ENCODE measurements at regions not wholly inside any gene's neighbourhood (a gene's known extent, or its start where the extent isn't known, plus 50 kb on each side); places are given as distances from the start of the nearest gene placed in this dataset.

DNA sequence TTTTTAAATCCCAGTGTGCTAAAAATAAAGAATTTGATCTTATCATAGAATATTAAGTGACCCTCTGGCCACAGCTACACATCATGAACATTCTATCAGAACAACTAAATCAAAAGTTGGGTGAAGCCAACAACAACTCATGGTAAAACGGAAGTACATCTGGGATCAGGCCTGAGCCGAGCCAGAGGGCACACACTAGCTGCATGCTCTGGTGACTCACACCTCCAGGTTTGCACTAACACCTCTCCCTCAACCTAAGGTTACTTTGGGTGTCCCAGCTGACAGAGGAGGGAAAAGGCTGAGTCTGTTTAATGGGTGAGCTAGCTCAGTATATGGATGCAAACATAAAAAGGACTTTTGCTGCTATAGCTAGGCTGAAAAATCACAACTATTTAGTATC lies 281.6 kb downstream of the HGF start:
- Histone ChIP-seq H3K4me3 (ENCODE audit: low read depth, low read length) (no peak overlapping the region), H3K4me1 (no peaks in the 10 kb centered on the region), H3K36me3 (ENCODE audit: control insufficient read depth, insufficient read depth, low read length) (no peaks in the 10 kb centered on the region), H3K9me3 (no peaks in the 10 kb centered on the region), H3K27me3 (replicated peaks; ENCODE audit: control insufficient read depth, insufficient read depth, low read length) (no peaks in the 10 kb centered on the region)
- Mint-ChIP-seq H3K36me3 (ENCODE audit: insufficient read depth, unreplicated experiment) (no peaks in the 10 kb centered on the region), H3K27ac (ENCODE audit: unreplicated experiment) (no peak overlapping the region), H3K9me3 (ENCODE audit: unreplicated experiment) (no peaks in the 10 kb centered on the region), H3K27me3 (ENCODE audit: insufficient read depth, unreplicated experiment) (peaks cover 6% of the 10 kb centered on the region), H3K4me1 (ENCODE audit: low read depth, unreplicated experiment) (no peaks in the 10 kb centered on the region), H3K4me3 (ENCODE audit: unreplicated experiment) (no peak overlapping the region)
- no TSS peak for BruUV-seq (replicated peaks)
- POLR2A ChIA-PET = no interaction called here
- no peak for TF ChIP-seq CTCF (IDR thresholded peaks at IDR 0.05; ENCODE audit: insufficient read depth in 1 of 2, low read depth in 1 of 2, low read length in 1 of 2, severe bottlenecking in 1 of 2, unreplicated experiment in 1 of 2)
- CTCF ChIA-PET = interaction anchor here (0.8 to 1.0 kb wide), 2 partner anchors 11 to 18 kb away, joined by 3 to 6 read pairs; no protein-coding TSS in a partner anchor
- intact Hi-C loops (cut with micrococcal nuclease; ENCODE audit: unreplicated experiment) = no loop called here
- DNase-seq = no peak

DNA sequence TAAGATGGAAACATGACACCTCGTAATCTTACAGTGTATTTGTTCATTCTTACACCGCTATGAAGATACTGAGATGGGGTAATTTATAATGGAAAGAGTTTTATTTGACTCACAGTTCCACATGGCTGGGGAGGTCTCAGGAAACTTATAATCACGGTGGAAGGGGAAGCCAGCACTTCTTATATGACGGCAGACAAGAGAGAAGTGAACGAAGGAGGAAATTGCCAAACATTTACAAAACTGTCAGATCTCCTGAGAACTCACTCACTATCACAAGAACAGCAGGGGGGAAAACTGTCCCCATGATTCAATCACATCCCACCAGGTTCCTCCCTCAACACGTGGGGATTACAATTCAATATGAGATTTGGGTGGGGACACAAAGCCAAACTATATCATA lies 282.3 kb downstream of the HGF start:
- no peak for TF ChIP-seq CTCF (IDR thresholded peaks at IDR 0.05; ENCODE audit: insufficient read depth in 1 of 2, low read depth in 1 of 2, low read length in 1 of 2, severe bottlenecking in 1 of 2, unreplicated experiment in 1 of 2)
- no peaks in the 10 kb centered on the region for H3K27me3 ChIP-seq (replicated peaks; ENCODE audit: control insufficient read depth, insufficient read depth, low read length)
- Mint-ChIP-seq H3K4me1 (ENCODE audit: low read depth, unreplicated experiment) (no peaks in the 10 kb centered on the region), H3K4me3 (ENCODE audit: unreplicated experiment) (no peak overlapping the region), H3K27me3 (ENCODE audit: insufficient read depth, unreplicated experiment) (peaks cover 6% of the 10 kb centered on the region), H3K36me3 (ENCODE audit: insufficient read depth, unreplicated experiment) (no peaks in the 10 kb centered on the region), H3K9me3 (ENCODE audit: unreplicated experiment) (no peaks in the 10 kb centered on the region), H3K27ac (ENCODE audit: unreplicated experiment) (no peak overlapping the region)
- no peak overlapping the region for H3K4me3 ChIP-seq (ENCODE audit: low read depth, low read length)
- H3K4me1 ChIP-seq = no peaks in the 10 kb centered on the region
- no peaks in the 10 kb centered on the region for H3K9me3 ChIP-seq
- ChIA-PET CTCF (interaction anchor here (1.0 kb wide), 1 partner anchor 12 kb away, joined by 6 read pairs; no protein-coding TSS in a partner anchor), POLR2A (no interaction called here)
- no peak for DNase-seq
- no peaks in the 10 kb centered on the region for H3K36me3 ChIP-seq (ENCODE audit: control insufficient read depth, insufficient read depth, low read length)
- no TSS peak for BruUV-seq (replicated peaks)
- intact Hi-C loops (cut with micrococcal nuclease; ENCODE audit: unreplicated experiment) = no loop called here

DNA sequence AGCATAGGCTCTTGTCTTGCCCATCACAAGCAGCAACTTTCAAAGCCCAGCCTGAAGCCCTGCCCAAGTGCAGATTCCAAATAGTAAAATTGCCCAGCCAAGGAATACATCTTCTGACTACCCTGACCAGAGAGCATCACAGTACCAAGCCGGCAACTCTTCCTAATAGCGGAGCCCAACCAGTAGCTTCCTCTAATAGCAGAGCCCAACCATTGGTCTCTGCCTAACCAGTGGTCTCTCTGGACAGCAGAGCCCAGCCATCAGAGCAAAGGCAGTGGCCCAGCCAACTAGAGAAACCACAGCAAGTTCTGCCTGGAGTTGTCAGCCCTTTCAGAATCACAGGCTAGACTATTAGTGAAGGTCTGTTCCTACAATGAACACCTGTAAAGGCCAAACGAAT lies 285.6 kb downstream of the HGF start:
- no peak for TF ChIP-seq CTCF (IDR thresholded peaks at IDR 0.05; ENCODE audit: insufficient read depth in 1 of 2, low read depth in 1 of 2, low read length in 1 of 2, severe bottlenecking in 1 of 2, unreplicated experiment in 1 of 2)
- H3K27me3 Mint-ChIP-seq (ENCODE audit: insufficient read depth, unreplicated experiment) = peaks cover 4% of the 10 kb centered on the region
- no peak overlapping the region for H3K27ac Mint-ChIP-seq (ENCODE audit: unreplicated experiment)
- no peaks in the 10 kb centered on the region for H3K4me1 Mint-ChIP-seq (ENCODE audit: low read depth, unreplicated experiment)
- no peaks in the 10 kb centered on the region for H3K36me3 ChIP-seq (ENCODE audit: control insufficient read depth, insufficient read depth, low read length)
- BruUV-seq (replicated peaks) = no TSS peak
- no peaks in the 10 kb centered on the region for H3K9me3 ChIP-seq
- no peak overlapping the region for H3K4me3 ChIP-seq (ENCODE audit: low read depth, low read length)
- intact Hi-C loops (cut with micrococcal nuclease; ENCODE audit: unreplicated experiment) = no loop called here
- ChIA-PET POLR2A (no interaction called here), CTCF (interaction anchor here (1.4 to 1.5 kb wide), 2 partner anchors 14 to 16 kb away, joined by 4 to 6 read pairs; no protein-coding TSS in a partner anchor)
- no peak for DNase-seq
- H3K4me1 ChIP-seq = no peaks in the 10 kb centered on the region
- H3K4me3 Mint-ChIP-seq (ENCODE audit: unreplicated experiment) = no peak overlapping the region
- no peaks in the 10 kb centered on the region for H3K27me3 ChIP-seq (replicated peaks; ENCODE audit: control insufficient read depth, insufficient read depth, low read length)
- H3K9me3 Mint-ChIP-seq (ENCODE audit: unreplicated experiment) = no peaks in the 10 kb centered on the region
- H3K36me3 Mint-ChIP-seq (ENCODE audit: insufficient read depth, unreplicated experiment) = no peaks in the 10 kb centered on the region
